ENCODE measurements at regions not wholly inside any gene's neighbourhood (a gene's known extent, or its start where the extent isn't known, plus 50 kb on each side); places are given as distances from the start of the nearest gene placed in this dataset.

- TF ChIP-seq ZBTB26 (CRISPR knock-in tag; IDR thresholded peaks at IDR 0.05) (no peak), CCAR2 (IDR thresholded peaks at IDR 0.05; ENCODE audit: low read depth, low read length) (no peak), TBL1XR1 (IDR thresholded peaks at IDR 0.05; ENCODE audit: low read length in 2 of 2) (no peak), POLR2A (conservative IDR thresholded peaks at IDR 0.05) (no peak), KDM1A (IDR thresholded peaks at IDR 0.05) (no peak), MLX (CRISPR knock-in tag; conservative IDR thresholded peaks at IDR 0.05) (no peak), BCL6 (CRISPR knock-in tag; IDR thresholded peaks at IDR 0.05) (no peak), SMC3 (conservative IDR thresholded peaks at IDR 0.05; ENCODE audit: insufficient read depth, low read depth, low read length) (no peak)
- TF ChIP-seq, protein P1, sequence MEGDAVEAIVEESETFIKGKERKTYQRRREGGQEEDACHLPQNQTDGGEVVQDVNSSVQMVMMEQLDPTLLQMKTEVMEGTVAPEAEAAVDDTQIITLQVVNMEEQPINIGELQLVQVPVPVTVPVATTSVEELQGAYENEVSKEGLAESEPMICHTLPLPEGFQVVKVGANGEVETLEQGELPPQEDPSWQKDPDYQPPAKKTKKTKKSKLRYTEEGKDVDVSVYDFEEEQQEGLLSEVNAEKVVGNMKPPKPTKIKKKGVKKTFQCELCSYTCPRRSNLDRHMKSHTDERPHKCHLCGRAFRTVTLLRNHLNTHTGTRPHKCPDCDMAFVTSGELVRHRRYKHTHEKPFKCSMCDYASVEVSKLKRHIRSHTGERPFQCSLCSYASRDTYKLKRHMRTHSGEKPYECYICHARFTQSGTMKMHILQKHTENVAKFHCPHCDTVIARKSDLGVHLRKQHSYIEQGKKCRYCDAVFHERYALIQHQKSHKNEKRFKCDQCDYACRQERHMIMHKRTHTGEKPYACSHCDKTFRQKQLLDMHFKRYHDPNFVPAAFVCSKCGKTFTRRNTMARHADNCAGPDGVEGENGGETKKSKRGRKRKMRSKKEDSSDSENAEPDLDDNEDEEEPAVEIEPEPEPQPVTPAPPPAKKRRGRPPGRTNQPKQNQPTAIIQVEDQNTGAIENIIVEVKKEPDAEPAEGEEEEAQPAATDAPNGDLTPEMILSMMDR (IDR thresholded peaks at IDR 0.05 in 2 of 3, conservative IDR thresholded peaks at IDR 0.05 in 1 of 3; ENCODE audit: insufficient read depth in 2 of 3, low read depth in 1 of 3, low read length in 3 of 3), result no peak
These were observed 79.9 kb upstream of the OLFM1 start for GRCh38 chr9:135007601-135008000.
